SK-N-SH treated with all-trans-retinoic acid at 6 μM for 48 hours (cell line): ENCODE measurements at regions not wholly inside any gene's neighbourhood (a gene's known extent, or its start where the extent isn't known, plus 50 kb on each side); places are given as distances from the start of the nearest gene placed in this dataset.

Source experiments
- ATAC-seq: fragments of 200-7000 bp; cut with Tn5 transposase; 3 replicates; pipeline ENCODE4 v1.9.1; 2020; ENCODE audit warnings: mild to moderate bottlenecking, moderate library complexity
- ARNTL ChIP-seq: fragments of 450-650 bp; formaldehyde crosslinking; IDR thresholded peaks from 2 replicates; pipeline ENCODE4 v1.5.0; 2020; ENCODE audit warnings: low read depth, mild to moderate bottlenecking, moderate library complexity, borderline replicate concordance
- BACH2 ChIP-seq: fragments of 250-450 bp; sonication (Bioruptor Pico); IDR thresholded peaks from 2 replicates; pipeline ENCODE4 v1.9.0; 2021; ENCODE audit warnings: mild to moderate bottlenecking, borderline replicate concordance
- CSDC2 ChIP-seq: fragments of 250-450 bp; sonication (Bioruptor Pico); IDR thresholded peaks from 2 replicates; pipeline ENCODE4 v1.5.0; 2020; ENCODE audit warnings: mild to moderate bottlenecking, moderate library complexity
- CSRNP3 ChIP-seq: fragments of 250-450 bp; sonication (Bioruptor Pico); IDR thresholded peaks from 2 replicates; pipeline ENCODE4 v1.5.1; 2021; ENCODE audit warnings: mild to moderate bottlenecking, moderate library complexity
- ESRRG ChIP-seq: fragments of 250-450 bp; sonication (Bioruptor Pico); IDR thresholded peaks from 2 replicates; pipeline ENCODE4 v1.6.1; 2021; ENCODE audit warnings: mild to moderate bottlenecking
- GLIS3 ChIP-seq: fragments of 250-450 bp; sonication (Bioruptor Pico); IDR thresholded peaks from 2 replicates; pipeline ENCODE4 v1.5.0; 2020; ENCODE audit warnings: mild to moderate bottlenecking, moderate library complexity
- ISL1 ChIP-seq: fragments of 250-450 bp; sonication (Bioruptor Pico); IDR thresholded peaks from 2 replicates; pipeline ENCODE4 v2.1.2; 2022; ENCODE audit warnings: mild to moderate bottlenecking, moderate library complexity
- OSR1 ChIP-seq: fragments of 250-450 bp; sonication (Bioruptor Pico); IDR thresholded peaks from 2 replicates; pipeline ENCODE4 v1.8.0; 2022; ENCODE audit warnings: moderate library complexity, mild to moderate bottlenecking, inconsistent platforms
- POU6F1 ChIP-seq: fragments of 250-450 bp; sonication (Bioruptor Pico); IDR thresholded peaks from 2 replicates; pipeline ENCODE4 v1.8.0; 2021; ENCODE audit warnings: low read depth, mild to moderate bottlenecking, moderate library complexity, borderline replicate concordance
- PPARA ChIP-seq: fragments of 250-450 bp; sonication (Bioruptor Pico); IDR thresholded peaks from 2 replicates; pipeline ENCODE4 v1.5.0; 2020; ENCODE audit warnings: mild to moderate bottlenecking, borderline replicate concordance
- RARB ChIP-seq: fragments of 250-450 bp; sonication (Bioruptor Pico); IDR thresholded peaks from 2 replicates; pipeline ENCODE4 v1.8.0; 2021; ENCODE audit warnings: mild to moderate bottlenecking, moderate library complexity
- SNAI2 ChIP-seq: fragments of 250-450 bp; sonication (Bioruptor Pico); IDR thresholded peaks from 2 replicates; pipeline ENCODE4 v1.5.0; 2020; ENCODE audit warnings: mild to moderate bottlenecking, moderate library complexity
- TOX ChIP-seq: fragments of 250-450 bp; sonication (Bioruptor Pico); IDR thresholded peaks from 2 replicates; pipeline ENCODE4 v1.8.0; 2021; ENCODE audit warnings: mild to moderate bottlenecking, moderate library complexity, borderline replicate concordance
- TSHZ2 ChIP-seq: fragments of 250-450 bp; sonication (Bioruptor Pico); IDR thresholded peaks from 2 replicates; pipeline ENCODE4 v1.5.0; 2020; ENCODE audit warnings: mild to moderate bottlenecking, moderate library complexity
- ZFP3 ChIP-seq: fragments of 250-450 bp; sonication (Bioruptor Pico); IDR thresholded peaks from 2 replicates; pipeline ENCODE4 v1.5.0; 2020; ENCODE audit warnings: mild to moderate bottlenecking, moderate library complexity
- ZFP30 ChIP-seq: fragments of 450-650 bp; formaldehyde crosslinking; IDR thresholded peaks from 2 replicates; pipeline ENCODE4 v1.5.0; 2022; ENCODE audit warnings: mild to moderate bottlenecking, moderate library complexity
- ZNF70 ChIP-seq: fragments of 450-650 bp; formaldehyde crosslinking; IDR thresholded peaks from 2 replicates; pipeline ENCODE4 v1.5.0; 2020; ENCODE audit warnings: mild to moderate bottlenecking, moderate library complexity
- ZNF8 ChIP-seq: fragments of 450-650 bp; formaldehyde crosslinking; IDR thresholded peaks from 2 replicates; pipeline ENCODE4 v1.5.0; 2020; ENCODE audit warnings: mild to moderate bottlenecking, moderate library complexity
- TF ChIP-seq, protein P1 (sequence below): fragments of 250-450 bp; sonication (Bioruptor Pico); IDR thresholded peaks from 2 replicates; pipeline ENCODE4 v1.5.1; 2020; ENCODE audit warnings: low read depth, mild to moderate bottlenecking, moderate library complexity

GRCh38 chr7:22932896-22933295 lies 81.0 kb downstream of the HYCC1 start:
- no peak for ATAC-seq
- no peak for TF ChIP-seq SNAI2 (CRISPR knock-in tag)
- no peak for TF ChIP-seq CSRNP3 (CRISPR knock-in tag)
- no peak for TF ChIP-seq BACH2 (CRISPR knock-in tag)
- TF ChIP-seq ISL1 (CRISPR knock-in tag): no peak
- no peak for TF ChIP-seq ZFP3 (CRISPR knock-in tag)
- no peak for TF ChIP-seq ZNF8 (CRISPR knock-in tag)
- no peak for TF ChIP-seq ESRRG (CRISPR knock-in tag)
- no peak for TF ChIP-seq RARB (CRISPR knock-in tag)
- no peak for TF ChIP-seq GLIS3 (CRISPR knock-in tag)
- TF ChIP-seq OSR1 (CRISPR knock-in tag): no peak
- TF ChIP-seq, protein P1, sequence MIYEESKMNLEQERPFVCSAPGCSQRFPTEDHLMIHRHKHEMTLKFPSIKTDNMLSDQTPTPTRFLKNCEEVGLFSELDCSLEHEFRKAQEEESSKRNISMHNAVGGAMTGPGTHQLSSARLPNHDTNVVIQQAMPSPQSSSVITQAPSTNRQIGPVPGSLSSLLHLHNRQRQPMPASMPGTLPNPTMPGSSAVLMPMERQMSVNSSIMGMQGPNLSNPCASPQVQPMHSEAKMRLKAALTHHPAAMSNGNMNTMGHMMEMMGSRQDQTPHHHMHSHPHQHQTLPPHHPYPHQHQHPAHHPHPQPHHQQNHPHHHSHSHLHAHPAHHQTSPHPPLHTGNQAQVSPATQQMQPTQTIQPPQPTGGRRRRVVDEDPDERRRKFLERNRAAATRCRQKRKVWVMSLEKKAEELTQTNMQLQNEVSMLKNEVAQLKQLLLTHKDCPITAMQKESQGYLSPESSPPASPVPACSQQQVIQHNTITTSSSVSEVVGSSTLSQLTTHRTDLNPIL (CRISPR knock-in tag): no peak
- no peak for TF ChIP-seq POU6F1 (CRISPR knock-in tag)
- no peak for TF ChIP-seq ZNF70 (CRISPR knock-in tag)
- TF ChIP-seq ZFP30 (CRISPR knock-in tag): no peak
- no peak for TF ChIP-seq TOX (CRISPR knock-in tag)
- TF ChIP-seq ARNTL: no peak
- no peak for TF ChIP-seq TSHZ2 (CRISPR knock-in tag)
- no peak for TF ChIP-seq CSDC2

- no peak for ATAC-seq
- no peak for TF ChIP-seq POU6F1 (CRISPR knock-in tag)
- no peak for TF ChIP-seq SNAI2 (CRISPR knock-in tag)
- no peak for TF ChIP-seq PPARA (CRISPR knock-in tag)
- TF ChIP-seq, protein P1 (CRISPR knock-in tag): no peak
- TF ChIP-seq GLIS3 (CRISPR knock-in tag): no peak
- TF ChIP-seq, all 23 proteins: peak for 0
Observed at GRCh38 chr7:22931011-22931410, 82.9 kb downstream of the HYCC1 start.

GRCh38 chr7:22922307-22922706 lies 91.6 kb downstream of the HYCC1 start:
- ATAC-seq: no peak
- TF ChIP-seq ZNF70 (CRISPR knock-in tag): no peak
- TF ChIP-seq RARB (CRISPR knock-in tag): no peak
